ENCODE measurements at regions not wholly inside any gene's neighbourhood (a gene's known extent, or its start where the extent isn't known, plus 50 kb on each side); places are given as distances from the start of the nearest gene placed in this dataset.

DNA sequence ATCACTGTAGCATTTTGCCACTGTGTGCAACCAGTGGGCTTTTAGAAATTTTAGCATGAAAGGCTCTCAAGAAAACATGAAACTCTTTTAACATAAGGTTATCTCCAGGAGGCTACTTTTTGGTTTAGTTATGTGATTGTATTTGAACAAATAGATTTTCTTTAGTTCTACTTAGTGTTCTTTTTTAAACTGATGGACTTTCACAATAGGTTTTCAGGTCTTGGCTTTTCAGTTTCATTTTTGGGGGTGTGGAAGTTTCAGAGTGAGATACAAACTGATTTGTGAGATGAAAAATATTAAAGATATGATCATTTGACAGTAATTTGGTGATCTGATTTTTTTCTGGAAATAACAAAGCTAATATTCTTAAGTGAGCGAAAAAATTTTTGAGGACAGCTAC, 344.1 kb downstream of the PHF14 start:
- TF ChIP-seq HDGF (IDR thresholded peaks at IDR 0.05; ENCODE audit: borderline replicate concordance), result no peak
- no peak for TF ChIP-seq FOXA1 (IDR thresholded peaks at IDR 0.05)
- no peak for TF ChIP-seq BHLHE40 (IDR thresholded peaks at IDR 0.05; ENCODE audit: borderline replicate concordance)
- TF ChIP-seq FOXK2 (IDR thresholded peaks at IDR 0.05), result no peak
- TF ChIP-seq ELF4 (IDR thresholded peaks at IDR 0.05), result no peak
- ChIA-PET POLR2A (no interaction called here), CTCF (no interaction called here)
- no peak for DNase-seq (ENCODE audit: extremely low spot score)

DNA sequence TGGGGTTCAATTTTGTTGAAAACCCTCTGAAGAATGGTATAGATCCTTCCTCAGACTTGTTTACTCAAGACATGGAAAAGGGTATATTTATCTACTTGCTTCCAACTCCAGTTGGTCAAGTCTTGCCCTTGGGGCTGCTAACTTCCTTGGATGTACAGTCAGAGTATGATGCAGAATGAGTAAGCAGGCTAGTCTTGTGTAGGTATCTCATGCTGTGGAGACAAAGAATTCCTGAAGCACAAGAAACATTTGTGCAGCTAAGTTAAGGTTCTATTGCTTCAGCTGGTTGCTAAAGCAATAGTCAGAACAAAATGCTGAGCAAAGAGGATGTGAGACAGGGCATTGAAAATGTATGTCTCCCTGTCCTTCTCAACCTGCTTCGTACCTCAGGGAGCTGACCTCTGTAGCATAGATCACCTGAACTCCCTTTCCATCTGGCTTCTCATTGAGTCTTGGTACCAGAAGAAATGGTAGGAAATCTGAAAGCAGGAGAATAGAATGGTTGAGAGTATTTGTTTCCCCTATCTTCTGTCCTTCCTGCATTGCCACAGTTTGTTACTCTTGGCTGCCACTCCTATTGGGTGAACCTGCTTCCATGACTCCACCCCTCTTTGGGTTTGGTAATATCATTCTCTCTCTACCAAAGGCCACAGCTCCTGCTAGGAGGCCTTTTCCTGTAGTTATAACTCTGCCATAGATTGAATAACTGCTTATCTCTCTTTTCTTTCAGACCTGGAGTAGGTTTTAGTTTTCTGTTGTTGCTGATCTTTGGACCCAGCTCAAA, 346.0 kb downstream of the PHF14 start:
- no peak for DNase-seq (ENCODE audit: extremely low spot score)
- CTCF ChIA-PET, result no interaction called here
- POLR2A ChIA-PET, result no interaction called here
- TF ChIP-seq ARNT (IDR thresholded peaks at IDR 0.05), result no peak
- TF ChIP-seq HDGF (IDR thresholded peaks at IDR 0.05; ENCODE audit: borderline replicate concordance), result no peak
- TF ChIP-seq NFRKB (IDR thresholded peaks at IDR 0.05), result no peak
- no peak for TF ChIP-seq L3MBTL2 (conservative IDR thresholded peaks at IDR 0.05)
- no peak for TF ChIP-seq FOXK2 (IDR thresholded peaks at IDR 0.05)
- no peak for TF ChIP-seq CTBP1 (IDR thresholded peaks at IDR 0.05; ENCODE audit: borderline replicate concordance)
- no peak for TF ChIP-seq FOXA1 (IDR thresholded peaks at IDR 0.05)
- TF ChIP-seq SUZ12 (IDR thresholded peaks at IDR 0.05), result no peak
- TF ChIP-seq LEF1 (IDR thresholded peaks at IDR 0.05; ENCODE audit: borderline replicate concordance), result no peak
- no peak for TF ChIP-seq ZNF384 (IDR thresholded peaks at IDR 0.05)
- no peak for TF ChIP-seq TARDBP (IDR thresholded peaks at IDR 0.05)
- TF ChIP-seq SP1 (IDR thresholded peaks at IDR 0.05), result no peak
- TF ChIP-seq FOXM1 (IDR thresholded peaks at IDR 0.05; ENCODE audit: borderline replicate concordance), result no peak
- TF ChIP-seq, protein P1, sequence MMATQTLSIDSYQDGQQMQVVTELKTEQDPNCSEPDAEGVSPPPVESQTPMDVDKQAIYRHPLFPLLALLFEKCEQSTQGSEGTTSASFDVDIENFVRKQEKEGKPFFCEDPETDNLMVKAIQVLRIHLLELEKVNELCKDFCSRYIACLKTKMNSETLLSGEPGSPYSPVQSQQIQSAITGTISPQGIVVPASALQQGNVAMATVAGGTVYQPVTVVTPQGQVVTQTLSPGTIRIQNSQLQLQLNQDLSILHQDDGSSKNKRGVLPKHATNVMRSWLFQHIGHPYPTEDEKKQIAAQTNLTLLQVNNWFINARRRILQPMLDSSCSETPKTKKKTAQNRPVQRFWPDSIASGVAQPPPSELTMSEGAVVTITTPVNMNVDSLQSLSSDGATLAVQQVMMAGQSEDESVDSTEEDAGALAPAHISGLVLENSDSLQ (IDR thresholded peaks at IDR 0.05), result no peak
- TF ChIP-seq BHLHE40 (IDR thresholded peaks at IDR 0.05; ENCODE audit: borderline replicate concordance), result no peak
- TF ChIP-seq ELF4 (IDR thresholded peaks at IDR 0.05), result no peak

All from HEK293T (cell line).